T-helper 1 cell treated with Interleukin-12 subunit alpha and Interleukin-12 subunit beta and Interleukin-4 antibody, amounts not matched to agents 30 μg/mL and 1 μg/mL, for 36 hours (primary cell): ENCODE measurements at regions not wholly inside any gene's neighbourhood (a gene's known extent, or its start where the extent isn't known, plus 50 kb on each side); places are given as distances from the start of the nearest gene placed in this dataset.

Source experiments
- H3K27ac Mint-ChIP-seq: one replicate; pipeline ENCODE4 v1.8.0; 2021; ENCODE audit warnings: mild to moderate bottlenecking, mixed read lengths
- H3K27me3 Mint-ChIP-seq: one replicate; pipeline ENCODE4 v1.8.0; 2021; ENCODE audit warnings: low read depth, mixed read lengths
- H3K36me3 Mint-ChIP-seq: one replicate; pipeline ENCODE4 v1.8.0; 2021; ENCODE audit warnings: low read depth, mixed read lengths
- H3K4me1 Mint-ChIP-seq: one replicate; pipeline ENCODE4 v1.8.0; 2021; ENCODE audit warnings: low read depth, mixed read lengths
- H3K4me3 Mint-ChIP-seq: one replicate; pipeline ENCODE4 v1.8.0; 2021; ENCODE audit warnings: mild to moderate bottlenecking, moderate library complexity, mixed read lengths
- H3K9me3 Mint-ChIP-seq: one replicate; pipeline ENCODE4 v1.8.0; 2021; ENCODE audit warnings: mixed read lengths

DNA sequence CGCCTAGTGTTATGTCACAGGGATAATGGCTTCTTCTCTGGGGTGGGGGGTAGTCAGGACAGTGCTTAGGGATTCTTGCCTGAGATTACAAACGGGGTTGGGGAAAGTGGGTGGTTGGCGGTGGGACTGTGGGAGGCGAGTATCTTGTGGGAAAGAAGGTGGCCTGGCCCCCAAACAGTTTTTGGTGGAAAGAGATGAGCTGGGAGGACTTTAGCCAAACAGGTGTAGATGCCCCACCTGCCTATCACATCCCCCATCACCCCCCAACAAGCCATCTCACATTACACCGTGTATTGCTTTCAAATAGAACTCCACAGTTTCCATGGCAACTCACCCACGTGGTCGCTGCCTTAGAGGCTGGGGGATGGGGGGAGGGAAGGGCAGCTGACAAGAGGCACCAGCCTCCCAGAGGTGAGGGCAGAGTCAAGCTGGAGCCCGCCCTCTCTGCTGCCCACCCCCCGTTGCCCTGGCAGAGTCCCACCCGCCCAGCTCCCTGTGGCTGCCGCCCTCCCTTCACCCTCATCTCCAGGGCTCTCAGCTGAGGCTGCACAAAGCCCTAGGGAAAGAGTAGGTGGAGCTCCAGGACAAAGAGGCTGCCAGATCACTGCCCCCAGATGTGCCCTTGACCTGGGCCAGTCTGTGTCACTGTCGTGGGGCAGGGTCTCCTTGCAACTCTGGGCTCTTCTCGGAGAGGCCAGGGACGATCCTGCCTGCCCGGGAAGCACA, 98.3 kb downstream of the LRRC74A start:
- Mint-ChIP-seq H3K36me3 (no peaks in the 10 kb centered on the region), H3K9me3 (no peaks in the 10 kb centered on the region), H3K4me3 (no peak overlapping the region), H3K27ac (no peak overlapping the region), H3K4me1 (peaks cover 49% of the 10 kb centered on the region), H3K27me3 (no peaks in the 10 kb centered on the region)

DNA sequence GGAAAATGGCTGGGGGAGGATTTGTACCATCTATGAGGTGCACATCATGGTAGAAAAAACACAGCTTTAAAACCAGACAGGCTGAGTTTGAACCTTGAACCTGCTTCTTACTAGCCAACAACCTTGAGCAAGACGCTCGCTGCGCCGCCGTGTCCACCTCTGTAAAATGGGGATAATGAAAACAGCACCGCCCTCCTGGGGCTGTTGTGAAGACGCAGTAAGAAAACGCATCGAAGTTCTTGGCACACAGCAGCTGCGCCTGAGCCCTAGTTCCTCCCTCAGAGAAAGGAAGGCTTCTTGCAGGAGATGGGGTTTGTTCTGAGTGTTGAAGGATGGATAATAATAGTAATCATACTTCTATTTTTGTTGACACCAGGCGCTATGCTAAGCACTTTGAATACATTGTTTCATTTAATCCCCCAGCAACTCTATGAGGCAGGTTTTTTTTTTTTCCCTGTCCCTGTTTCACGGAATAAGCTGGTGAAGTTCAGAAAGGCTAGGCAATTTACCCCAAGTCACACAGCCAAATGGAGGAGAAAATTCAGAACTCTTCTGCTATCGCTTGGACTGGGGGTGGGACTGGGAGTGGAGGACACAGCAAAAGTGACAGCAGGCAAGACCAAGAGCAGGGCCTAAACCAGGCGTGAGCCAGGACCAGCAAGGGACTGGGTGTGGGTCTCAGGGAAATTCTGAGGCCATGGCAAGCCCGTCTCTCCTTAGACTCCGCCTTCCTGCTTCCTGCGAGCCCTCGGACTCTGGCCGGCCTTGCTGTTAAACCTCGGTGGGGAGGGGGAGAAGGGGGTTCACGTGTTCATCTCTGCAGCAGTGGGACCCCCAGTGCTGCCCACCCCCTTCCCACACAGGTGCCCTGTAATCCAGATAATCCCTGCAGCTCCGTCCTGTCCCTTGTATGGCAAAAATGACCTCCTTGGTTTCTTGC, 97.5 kb downstream of the LRRC74A start:
- no peak overlapping the region for H3K4me3 Mint-ChIP-seq
- no peaks in the 10 kb centered on the region for H3K36me3 Mint-ChIP-seq
- no peak overlapping the region for H3K27ac Mint-ChIP-seq
- no peaks in the 10 kb centered on the region for H3K9me3 Mint-ChIP-seq
- H3K27me3 Mint-ChIP-seq = no peaks in the 10 kb centered on the region
- H3K4me1 Mint-ChIP-seq = peaks cover 45% of the 10 kb centered on the region

DNA sequence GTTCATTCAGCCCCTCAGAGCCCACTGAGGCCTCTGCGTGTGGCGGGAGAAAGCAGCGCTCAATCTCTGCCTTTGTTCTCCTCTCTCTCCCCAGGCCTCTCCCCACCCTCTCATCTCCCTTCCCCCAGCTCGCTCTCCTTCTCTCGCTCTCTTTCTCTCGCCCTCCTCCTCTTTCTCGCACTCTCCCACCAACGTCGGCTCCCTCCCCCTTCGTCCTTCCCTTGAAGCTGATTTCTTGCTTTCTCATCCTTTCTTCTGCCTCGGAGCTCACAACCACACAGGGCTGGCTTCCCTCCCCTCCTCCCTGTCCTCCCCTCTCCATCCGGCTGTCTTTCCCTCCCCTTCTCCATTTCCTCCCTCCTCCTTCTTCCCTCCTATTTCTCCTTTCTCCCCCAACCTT, 96.4 kb downstream of the LRRC74A start:
- no peak overlapping the region for H3K4me3 Mint-ChIP-seq
- no peaks in the 10 kb centered on the region for H3K36me3 Mint-ChIP-seq
- no peaks in the 10 kb centered on the region for H3K27me3 Mint-ChIP-seq
- H3K4me1 Mint-ChIP-seq = peaks cover 45% of the 10 kb centered on the region
- no peaks in the 10 kb centered on the region for H3K9me3 Mint-ChIP-seq
- no peak overlapping the region for H3K27ac Mint-ChIP-seq

DNA sequence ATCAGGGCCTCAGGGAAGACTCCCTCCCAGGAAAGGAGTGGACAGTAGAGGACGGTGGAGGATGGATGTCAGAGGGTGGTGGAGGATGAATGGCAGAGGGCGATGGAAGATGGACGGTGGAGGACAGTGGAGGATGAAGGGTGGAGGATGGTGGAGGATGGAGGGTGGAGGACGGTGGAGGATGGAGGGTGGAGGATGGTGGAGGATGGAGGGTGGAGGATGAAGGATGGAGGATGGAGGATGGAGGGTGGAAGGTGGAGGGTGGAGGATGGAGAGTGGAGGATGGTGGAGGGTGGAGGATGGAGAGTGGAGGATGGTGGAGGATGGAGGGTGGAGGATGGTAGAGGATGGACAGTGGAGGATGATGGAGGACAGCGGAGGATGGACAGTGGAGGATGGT, 95.9 kb downstream of the LRRC74A start:
- Mint-ChIP-seq H3K36me3 (no peaks in the 10 kb centered on the region), H3K27me3 (no peaks in the 10 kb centered on the region), H3K27ac (no peak overlapping the region), H3K4me3 (no peak overlapping the region), H3K4me1 (peaks cover 42% of the 10 kb centered on the region), H3K9me3 (no peaks in the 10 kb centered on the region)

DNA sequence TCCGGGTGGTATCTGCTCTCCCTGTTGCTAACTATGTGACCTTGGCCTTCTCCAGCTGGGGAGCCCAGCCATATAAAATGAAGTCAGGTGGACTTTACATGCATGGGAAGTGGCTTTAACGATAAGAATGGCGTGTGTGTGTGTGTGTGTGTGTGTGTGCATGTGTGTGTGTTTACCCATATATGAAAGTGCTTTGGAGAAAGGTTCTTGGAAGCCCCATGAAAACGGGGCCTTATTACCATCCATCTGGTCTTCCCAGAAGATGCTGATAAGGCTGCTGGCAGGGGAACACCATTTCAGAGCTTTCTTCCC, 94.8 kb downstream of the LRRC74A start:
- Mint-ChIP-seq H3K36me3 (no peaks in the 10 kb centered on the region), H3K9me3 (no peaks in the 10 kb centered on the region), H3K4me1 (peaks cover 36% of the 10 kb centered on the region), H3K4me3 (no peak overlapping the region), H3K27me3 (no peaks in the 10 kb centered on the region), H3K27ac (no peak overlapping the region)

DNA sequence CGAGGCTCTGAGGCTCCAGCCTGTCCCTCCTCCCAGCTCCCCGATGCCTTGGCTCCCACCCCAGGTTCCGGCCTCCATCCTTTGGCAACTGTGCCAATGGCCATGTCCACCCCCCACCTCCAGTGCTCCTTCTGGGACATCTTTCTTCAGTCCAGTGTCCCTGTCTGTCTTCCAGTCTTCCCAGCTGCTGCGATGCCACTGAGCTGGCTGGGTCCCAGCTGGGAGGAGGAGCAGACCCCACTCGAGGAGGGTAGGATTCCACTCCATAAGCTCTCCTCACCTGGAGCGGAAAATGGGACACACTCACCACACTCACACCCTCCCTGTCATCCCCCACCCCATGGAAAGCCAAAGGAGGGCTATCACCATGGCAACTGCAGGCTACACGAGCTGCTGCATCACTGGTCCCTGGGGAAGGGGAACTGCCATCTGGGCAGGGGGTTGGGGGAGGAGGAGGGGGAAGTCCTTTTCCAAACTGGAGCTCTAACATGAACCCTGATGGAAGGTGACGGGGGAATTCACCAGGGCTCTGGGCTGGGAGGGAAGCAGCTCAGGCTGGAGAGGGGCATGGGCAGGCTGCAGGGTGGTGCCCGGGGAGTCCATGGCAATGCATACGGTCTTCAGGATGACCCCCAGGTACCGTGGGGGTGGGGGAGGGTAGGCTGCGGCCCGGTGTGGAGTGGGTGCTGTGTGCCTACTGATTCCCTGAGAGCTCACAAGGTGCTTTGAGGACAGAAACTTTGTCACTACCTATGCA, 94.3 kb downstream of the LRRC74A start:
- Mint-ChIP-seq H3K4me3 (no peak overlapping the region), H3K9me3 (no peaks in the 10 kb centered on the region), H3K36me3 (no peaks in the 10 kb centered on the region), H3K4me1 (peaks cover 34% of the 10 kb centered on the region), H3K27ac (no peak overlapping the region), H3K27me3 (no peaks in the 10 kb centered on the region)

DNA sequence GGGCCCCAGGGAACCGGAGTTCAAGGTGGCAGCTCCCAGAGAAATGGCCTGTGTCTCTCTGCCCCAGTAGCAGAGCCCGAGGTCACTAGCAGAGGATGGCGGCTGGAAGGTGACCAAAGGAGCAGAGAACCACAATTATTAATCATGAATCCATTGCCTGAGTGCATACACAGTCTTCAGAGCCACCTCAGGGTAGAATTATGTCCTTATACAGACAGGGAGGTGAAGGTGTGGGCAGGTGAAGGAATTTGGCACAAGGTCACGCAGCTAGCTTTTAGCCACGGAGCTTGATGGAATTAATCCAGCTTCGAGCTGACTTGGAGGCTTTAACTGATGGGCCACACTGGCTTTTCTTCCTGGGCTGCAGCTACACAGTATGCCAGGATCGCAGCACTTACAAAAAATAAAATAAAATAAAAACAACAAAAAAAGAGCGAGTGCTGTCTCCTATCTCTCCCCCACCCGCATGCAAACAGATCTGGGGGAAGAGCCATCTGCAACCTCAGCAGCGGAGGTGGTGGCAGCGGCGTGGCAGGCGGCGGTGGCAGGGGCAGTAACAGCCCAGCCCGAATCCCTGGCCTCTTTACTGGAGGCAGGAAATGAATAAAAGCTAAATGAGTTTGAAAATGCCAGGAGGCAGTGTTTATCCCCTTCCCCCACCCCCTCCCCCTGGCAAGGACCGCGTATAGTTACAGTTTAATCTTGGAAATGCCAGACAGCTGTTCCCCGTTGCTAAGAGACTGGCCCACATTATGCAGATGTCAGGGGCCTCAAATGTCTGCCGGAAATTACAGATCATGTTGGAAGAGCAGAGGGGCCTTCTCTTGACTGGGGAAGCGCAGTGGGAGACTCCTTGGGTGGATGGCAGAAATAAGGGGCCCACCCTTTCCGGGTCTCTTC, 93.5 kb downstream of the LRRC74A start:
- no peaks in the 10 kb centered on the region for H3K27me3 Mint-ChIP-seq
- peaks cover 34% of the 10 kb centered on the region for H3K4me1 Mint-ChIP-seq
- no peaks in the 10 kb centered on the region for H3K9me3 Mint-ChIP-seq
- peak overlapping the region; percentile 15 for H3K27ac Mint-ChIP-seq
- H3K4me3 Mint-ChIP-seq = no peak overlapping the region
- H3K36me3 Mint-ChIP-seq = no peaks in the 10 kb centered on the region
